Anterior cingulate cortex (tissue), 58 donors: ENCODE measurements at regions not wholly inside any gene's neighbourhood (a gene's known extent, or its start where the extent isn't known, plus 50 kb on each side); places are given as distances from the start of the nearest gene placed in this dataset.
"Not testable (repeated sequence)": the region's sequence is repeated elsewhere in the genome, so short reads cannot be mapped to it uniquely, and the experiment has no call there.

Experiments used
- DNase-seq, 58 donors: peaks; one replicate each; lab custom pipeline; 2025; lab: John Stamatoyannopoulos, UW

- no peak for DNase-seq
Measured at GRCh38 chr17:70369391-70369790, 200.1 kb downstream of the KCNJ2 start.

GRCh38 chr17:70370816-70371215 is 201.5 kb downstream of the KCNJ2 start:
- no peak for DNase-seq

- no peak for DNase-seq
Measured at GRCh38 chr17:70373369-70373768, 204.0 kb downstream of the KCNJ2 start.

- no peak for DNase-seq
Measured at GRCh38 chr17:70374496-70374895, 205.2 kb downstream of the KCNJ2 start.

- no peak for DNase-seq
Measured at GRCh38 chr17:70375406-70375805, 206.1 kb downstream of the KCNJ2 start.

- peak in 1 of 58 donors; percentile 9 for DNase-seq
Measured at GRCh38 chr17:70375813-70376770, 206.8 kb downstream of the KCNJ2 start.

GRCh38 chr17:70377654-70378053 is 208.3 kb downstream of the KCNJ2 start:
- DNase-seq: no peak

- DNase-seq: no peak
Measured at GRCh38 chr17:70378076-70378475, 208.7 kb downstream of the KCNJ2 start.

- no peak for DNase-seq
Measured at GRCh38 chr17:70379945-70380344, 210.6 kb downstream of the KCNJ2 start.

- DNase-seq: not testable (repeated sequence)
Measured at GRCh38 chr17:70381916-70382315, 212.6 kb downstream of the KCNJ2 start.

GRCh38 chr17:70388326-70388725 is 219.0 kb downstream of the KCNJ2 start:
- DNase-seq: no peak

GRCh38 chr17:70389232-70389757 is 220.0 kb downstream of the KCNJ2 start:
- DNase-seq: not testable (repeated sequence)

- DNase-seq: no peak
Measured at GRCh38 chr17:70390049-70390448, 220.7 kb downstream of the KCNJ2 start.

GRCh38 chr17:70394473-70395232 is 225.3 kb downstream of the KCNJ2 start:
- DNase-seq: no peak

- no peak for DNase-seq
Measured at GRCh38 chr17:70405492-70406220, 236.3 kb downstream of the KCNJ2 start.

- no peak for DNase-seq
Measured at GRCh38 chr17:70407506-70407905, 238.2 kb downstream of the KCNJ2 start.

- no peak for DNase-seq
Measured at GRCh38 chr17:70408768-70409167, 239.4 kb downstream of the KCNJ2 start.

- no peak for DNase-seq
Measured at GRCh38 chr17:70414300-70414699, 245.0 kb downstream of the KCNJ2 start.

- no peak for DNase-seq
Measured at GRCh38 chr17:70420861-70421445, 251.6 kb downstream of the KCNJ2 start.

GRCh38 chr17:70422862-70423261 is 253.5 kb downstream of the KCNJ2 start:
- no peak for DNase-seq
